Vagina (tissue), 2 donors: ENCODE measurements at regions not wholly inside any gene's neighbourhood (a gene's known extent, or its start where the extent isn't known, plus 50 kb on each side); places are given as distances from the start of the nearest gene placed in this dataset.

Experiments used
- DNase-seq, 2 donors: peaks; one replicate each; pipeline ENCODE4 v3.0.0-alpha.2; 2017; ENCODE audit errors: extremely low spot score in 2 of 2
- H3K27ac ChIP-seq: fragments of 200-600 bp; sonication (generic); one replicate; pipeline ENCODE4 v1.5.1; 2019
- H3K27me3 ChIP-seq: fragments of 200-600 bp; sonication (generic); one replicate; pipeline ENCODE4 v1.5.1; 2019
- H3K36me3 ChIP-seq, 2 donors: fragments of 200-600 bp; sonication (generic); one replicate each; pipeline ENCODE4 v1.5.1; 2017 to 2019
- H3K4me1 ChIP-seq: fragments of 200-600 bp; sonication (generic); one replicate; pipeline ENCODE4 v1.5.1; 2019
- H3K4me3 ChIP-seq, 2 donors: fragments of 200-600 bp; sonication (generic); 1 replicate in 1 of 2; 2 replicates in 1 of 2; pipeline ENCODE4 v1.5.1; 2016 to 2019
- H3K9me3 ChIP-seq: fragments of 200-600 bp; sonication (generic); one replicate; pipeline ENCODE4 v1.5.1; 2019
- POLR2A ChIP-seq, 2 donors: fragments of 450-650 bp; IDR thresholded peaks; one replicate each; pipeline ENCODE4 v1.6.1; 2017; ENCODE audit warnings: antibody characterized with exemption in 2 of 2, mild to moderate bottlenecking in 2 of 2, moderate library complexity in 2 of 2
- POLR2AphosphoS5 ChIP-seq, 2 donors: sonication (generic); formaldehyde crosslinking; IDR thresholded peaks; one replicate each; pipeline ENCODE4 v1.9.0; 2017; ENCODE audit warnings: antibody characterized with exemption in 2 of 2, mild to moderate bottlenecking in 2 of 2, low read depth in 1 of 2; ENCODE audit not compliant: insufficient read depth in 1 of 2
- intact Hi-C: fragments of 100-400 bp; cut with DNase I; formaldehyde crosslinking; loops from one replicate; pipeline ENCODE4 v1.15.1; 2023
- TF ChIP-seq, protein P1 (sequence below), 3 experiments: fragments of 450-650 bp in 2 of 3; fragments of 200-600 bp in 1 of 3; sonication (generic) in 1 of 3; IDR thresholded peaks; one replicate each; pipeline ENCODE4 v1.5.1; 2017 to 2019; ENCODE audit warnings: antibody characterized with exemption in 3 of 3, mild to moderate bottlenecking in 2 of 3, moderate library complexity in 2 of 3

DNA sequence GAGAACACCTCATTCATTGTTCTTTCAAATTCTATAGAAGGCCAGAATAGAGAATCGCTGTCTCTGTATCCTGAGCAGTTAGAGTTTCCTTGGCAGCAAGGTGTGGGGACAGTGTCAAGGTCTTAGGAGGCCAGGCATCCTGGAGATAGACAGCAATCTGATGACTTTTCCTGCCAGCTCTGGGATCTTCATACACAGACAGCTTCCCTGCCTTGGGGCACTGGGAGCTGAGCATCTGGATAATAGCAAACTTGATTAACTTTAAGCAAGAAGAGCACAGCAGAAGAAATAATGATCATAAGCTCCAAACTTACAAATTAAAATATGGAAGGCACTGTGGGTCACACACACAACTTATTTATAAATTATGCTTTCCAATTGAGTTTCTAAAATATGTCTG, 86.1 kb upstream of the STK32A start:
- H3K4me1 ChIP-seq, result no peaks in the 10 kb centered on the region
- TF ChIP-seq, protein P1, sequence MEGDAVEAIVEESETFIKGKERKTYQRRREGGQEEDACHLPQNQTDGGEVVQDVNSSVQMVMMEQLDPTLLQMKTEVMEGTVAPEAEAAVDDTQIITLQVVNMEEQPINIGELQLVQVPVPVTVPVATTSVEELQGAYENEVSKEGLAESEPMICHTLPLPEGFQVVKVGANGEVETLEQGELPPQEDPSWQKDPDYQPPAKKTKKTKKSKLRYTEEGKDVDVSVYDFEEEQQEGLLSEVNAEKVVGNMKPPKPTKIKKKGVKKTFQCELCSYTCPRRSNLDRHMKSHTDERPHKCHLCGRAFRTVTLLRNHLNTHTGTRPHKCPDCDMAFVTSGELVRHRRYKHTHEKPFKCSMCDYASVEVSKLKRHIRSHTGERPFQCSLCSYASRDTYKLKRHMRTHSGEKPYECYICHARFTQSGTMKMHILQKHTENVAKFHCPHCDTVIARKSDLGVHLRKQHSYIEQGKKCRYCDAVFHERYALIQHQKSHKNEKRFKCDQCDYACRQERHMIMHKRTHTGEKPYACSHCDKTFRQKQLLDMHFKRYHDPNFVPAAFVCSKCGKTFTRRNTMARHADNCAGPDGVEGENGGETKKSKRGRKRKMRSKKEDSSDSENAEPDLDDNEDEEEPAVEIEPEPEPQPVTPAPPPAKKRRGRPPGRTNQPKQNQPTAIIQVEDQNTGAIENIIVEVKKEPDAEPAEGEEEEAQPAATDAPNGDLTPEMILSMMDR (IDR thresholded peaks at IDR 0.05), result no peak
- TF ChIP-seq POLR2AphosphoS5 (IDR thresholded peaks at IDR 0.05; ENCODE audit: insufficient read depth in 1 of 2, low read depth in 1 of 2) (no peak), POLR2A (IDR thresholded peaks at IDR 0.05) (no peak)
- no peaks in the 10 kb centered on the region for H3K27me3 ChIP-seq
- intact Hi-C loops, result no loop called here
- no peaks in the 10 kb centered on the region for H3K9me3 ChIP-seq
- H3K27ac ChIP-seq, result no peak overlapping the region
- no peaks in the 10 kb centered on the region for H3K36me3 ChIP-seq
- H3K4me3 ChIP-seq, result no peak overlapping the region
- DNase-seq, result no peak

DNA sequence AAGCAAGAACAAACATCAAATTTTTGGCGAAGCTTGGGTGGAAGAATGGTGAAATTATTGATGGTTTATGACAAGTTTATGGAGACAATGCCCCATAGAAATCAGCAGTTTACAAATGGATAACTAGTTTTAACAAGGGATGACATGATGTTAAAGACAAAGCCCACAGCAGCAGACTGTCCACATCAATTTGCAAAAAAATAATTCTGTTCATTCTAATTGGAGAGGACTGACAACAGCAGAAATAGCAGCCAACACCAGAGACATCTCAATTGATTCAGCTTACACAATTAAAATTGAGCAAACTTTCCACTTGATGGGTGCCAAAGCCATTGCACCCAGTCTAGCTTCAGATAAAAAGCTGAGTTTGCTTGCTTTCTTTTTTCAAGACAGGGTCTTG, 82.7 kb upstream of the STK32A start:
- H3K4me1 ChIP-seq, result no peaks in the 10 kb centered on the region
- TF ChIP-seq POLR2AphosphoS5 (IDR thresholded peaks at IDR 0.05; ENCODE audit: insufficient read depth in 1 of 2, low read depth in 1 of 2) (no peak), POLR2A (IDR thresholded peaks at IDR 0.05) (no peak)
- TF ChIP-seq, protein P1 (IDR thresholded peaks at IDR 0.05), result no peak
- H3K4me3 ChIP-seq, result no peak overlapping the region
- no peaks in the 10 kb centered on the region for H3K36me3 ChIP-seq
- intact Hi-C loops, result no loop called here
- DNase-seq, result no peak
- no peaks in the 10 kb centered on the region for H3K9me3 ChIP-seq
- no peaks in the 10 kb centered on the region for H3K27me3 ChIP-seq
- H3K27ac ChIP-seq, result no peak overlapping the region

DNA sequence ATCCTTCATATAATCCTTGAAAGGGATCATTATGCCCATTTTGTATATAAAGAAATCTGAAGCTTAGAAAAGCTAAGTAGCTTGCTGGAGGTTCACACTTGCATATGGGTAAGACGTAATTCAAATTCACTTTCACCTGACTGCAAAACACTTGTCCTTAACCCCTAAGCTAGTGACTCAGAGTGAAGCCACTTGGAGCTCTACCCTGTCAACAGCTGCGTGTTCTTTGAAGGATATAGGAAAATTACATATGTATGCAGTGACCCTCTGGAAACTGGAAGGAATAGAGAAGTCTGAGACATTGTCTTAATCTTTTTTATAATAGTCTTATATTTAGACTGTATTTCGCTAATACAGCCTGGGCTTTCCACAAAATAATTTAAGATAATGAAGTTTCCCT, 80.0 kb upstream of the STK32A start:
- H3K9me3 ChIP-seq, result no peaks in the 10 kb centered on the region
- no peaks in the 10 kb centered on the region for H3K27me3 ChIP-seq
- H3K36me3 ChIP-seq, result no peaks in the 10 kb centered on the region
- H3K27ac ChIP-seq, result no peak overlapping the region
- TF ChIP-seq POLR2AphosphoS5 (IDR thresholded peaks at IDR 0.05; ENCODE audit: insufficient read depth in 1 of 2, low read depth in 1 of 2) (no peak), POLR2A (IDR thresholded peaks at IDR 0.05) (no peak)
- TF ChIP-seq, protein P1 (IDR thresholded peaks at IDR 0.05), result no peak
- DNase-seq, result no peak
- no peaks in the 10 kb centered on the region for H3K4me1 ChIP-seq
- intact Hi-C loops, result no loop called here
- H3K4me3 ChIP-seq, result no peak overlapping the region

DNA sequence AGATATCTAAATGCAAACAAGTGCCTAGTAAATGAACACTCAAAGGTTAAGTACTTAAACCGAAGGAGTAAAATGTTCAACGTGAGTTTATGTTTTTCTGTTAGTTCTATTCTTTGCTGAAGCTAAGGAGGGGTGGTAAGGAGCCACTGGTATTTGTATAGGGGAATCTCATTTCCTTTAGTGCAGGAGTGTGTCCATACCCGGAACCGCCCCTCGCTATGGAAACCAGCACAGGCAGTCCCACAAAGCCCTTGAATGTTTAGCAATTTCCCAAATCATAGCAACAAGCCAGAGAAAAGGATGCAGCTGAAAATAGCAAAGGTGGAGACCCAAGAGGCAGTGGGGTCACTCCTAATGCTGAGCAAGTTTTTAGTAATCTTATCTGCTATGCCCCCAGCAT, 78.8 kb upstream of the STK32A start:
- DNase-seq, result no peak
- TF ChIP-seq POLR2AphosphoS5 (IDR thresholded peaks at IDR 0.05; ENCODE audit: insufficient read depth in 1 of 2, low read depth in 1 of 2), result no peak
- TF ChIP-seq, protein P1 (IDR thresholded peaks at IDR 0.05), result no peak
- H3K36me3 ChIP-seq, result no peaks in the 10 kb centered on the region
- no peaks in the 10 kb centered on the region for H3K4me1 ChIP-seq
- no peak overlapping the region for H3K27ac ChIP-seq
- no peaks in the 10 kb centered on the region for H3K27me3 ChIP-seq
- H3K9me3 ChIP-seq, result no peaks in the 10 kb centered on the region
- H3K4me3 ChIP-seq, result no peak overlapping the region
- intact Hi-C loops, result no loop called here

DNA sequence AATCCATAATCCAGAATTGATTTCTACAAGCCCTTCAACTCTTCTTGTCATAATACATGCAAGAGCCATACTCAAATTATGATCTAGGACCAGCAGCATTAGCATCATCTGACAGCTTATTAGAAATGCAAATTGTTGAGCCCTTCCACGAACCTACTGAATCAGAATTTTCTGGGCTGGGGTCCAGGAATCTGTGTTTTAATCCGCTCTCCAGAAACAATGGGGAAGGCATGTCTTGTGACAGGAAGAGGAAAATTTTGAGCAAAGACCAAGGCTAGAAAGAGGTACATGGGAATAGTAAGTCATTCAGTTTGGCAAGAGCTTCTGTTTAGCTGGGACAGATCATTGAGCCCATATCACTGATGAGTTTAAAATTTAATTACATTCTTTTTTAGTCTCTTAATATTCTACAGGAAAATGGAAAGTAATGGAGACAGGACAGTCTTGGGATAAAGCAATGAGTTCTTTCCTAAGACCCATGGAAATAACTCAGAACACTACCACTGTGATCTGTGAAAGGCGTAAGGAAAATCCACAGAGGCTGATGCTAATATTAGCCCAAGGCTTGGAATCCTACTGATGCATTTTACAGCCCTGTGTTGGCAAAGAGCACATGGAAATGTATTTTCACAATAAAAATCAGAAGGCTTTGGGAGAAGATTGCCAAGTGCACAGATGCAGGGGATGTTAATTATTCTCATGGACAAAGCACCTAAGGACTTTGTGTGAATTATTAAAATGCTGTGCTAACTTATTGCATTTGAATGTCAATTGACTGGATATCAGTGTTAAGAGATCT, 73.7 kb upstream of the STK32A start:
- Histone ChIP-seq H3K4me3 (no peak overlapping the region), H3K36me3 (no peaks in the 10 kb centered on the region), H3K27ac (no peak overlapping the region), H3K27me3 (no peaks in the 10 kb centered on the region), H3K9me3 (no peaks in the 10 kb centered on the region), H3K4me1 (no peaks in the 10 kb centered on the region)
- TF ChIP-seq, protein P1 (IDR thresholded peaks at IDR 0.05), result no peak
- TF ChIP-seq POLR2A (IDR thresholded peaks at IDR 0.05), result no peak
- TF ChIP-seq POLR2AphosphoS5 (IDR thresholded peaks at IDR 0.05; ENCODE audit: insufficient read depth in 1 of 2, low read depth in 1 of 2), result no peak
- intact Hi-C loops, result no loop called here
- no peak for DNase-seq
